HG02642 (cell line): ENCODE measurements at regions not wholly inside any gene's neighbourhood (a gene's known extent, or its start where the extent isn't known, plus 50 kb on each side); places are given as distances from the start of the nearest gene placed in this dataset.

Source experiments
- ATAC-seq: cut with Tn5 transposase; IDR thresholded peaks from one replicate; pipeline ENCODE4 v1.9.1; 2021; ENCODE audit warnings: mild to moderate bottlenecking; ENCODE audit not compliant: unreplicated experiment, poor library complexity

- ATAC-seq, result no peak
Observed at GRCh38 chr1:184300446-184300845, 86.4 kb upstream of the C1orf21 start.

- no peak for ATAC-seq
Observed at GRCh38 chr1:184301227-184301626, 85.6 kb upstream of the C1orf21 start.

GRCh38 chr1:184302346-184302745 is 84.5 kb upstream of the C1orf21 start:
- ATAC-seq, result no peak

DNA sequence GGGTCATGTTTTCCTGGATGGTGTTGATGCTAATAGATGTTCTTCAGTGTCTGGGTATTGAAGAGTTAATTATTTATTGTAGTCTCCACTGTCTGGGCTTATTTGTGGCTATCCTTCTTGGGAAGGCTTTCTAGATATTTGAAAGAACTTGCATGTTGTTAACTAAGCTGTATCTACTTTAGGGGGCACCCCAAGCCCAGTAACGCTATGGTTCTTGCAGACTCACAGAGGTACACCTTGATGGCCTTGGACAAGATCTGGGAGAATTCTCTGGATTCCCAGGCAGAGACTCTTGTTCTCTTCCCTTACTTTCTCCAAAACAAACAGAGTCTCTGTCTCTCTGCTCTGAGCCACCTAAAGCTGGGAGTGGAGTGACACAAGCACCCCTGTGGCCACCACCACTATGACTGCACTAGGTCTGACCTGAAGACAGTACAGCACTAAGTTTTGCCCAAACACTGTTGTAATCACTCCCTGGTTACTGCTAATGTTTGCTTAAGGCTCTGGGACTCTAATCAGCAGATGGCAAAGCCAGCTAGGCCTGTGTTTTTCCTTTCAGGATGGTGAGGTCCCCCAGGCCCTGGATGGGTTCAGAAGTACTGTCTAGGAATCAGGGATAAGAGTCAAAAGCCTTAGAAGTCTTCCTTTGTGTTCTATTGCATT is 76.5 kb upstream of the C1orf21 start:
- no peak for ATAC-seq

DNA sequence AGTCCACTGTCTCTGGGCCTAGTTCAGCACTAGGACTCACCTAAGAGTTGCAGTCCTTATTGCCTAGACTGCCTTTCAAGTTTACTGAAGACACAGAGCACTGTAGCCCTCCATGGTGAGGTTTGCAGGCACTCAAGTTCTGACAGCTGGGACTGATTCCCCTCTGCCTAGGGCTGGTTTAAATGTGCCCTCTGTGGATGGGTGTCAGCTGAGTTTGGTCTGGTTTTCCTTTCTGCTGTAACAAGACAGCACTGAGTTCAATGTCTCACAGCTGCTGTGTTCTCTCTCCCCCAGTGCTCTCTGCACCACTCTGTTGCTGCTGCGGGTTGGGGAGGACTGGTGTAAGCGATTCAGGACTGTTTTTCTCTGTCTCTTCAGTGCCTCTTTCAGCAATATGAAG is 75.2 kb upstream of the C1orf21 start:
- no peak for ATAC-seq

DNA sequence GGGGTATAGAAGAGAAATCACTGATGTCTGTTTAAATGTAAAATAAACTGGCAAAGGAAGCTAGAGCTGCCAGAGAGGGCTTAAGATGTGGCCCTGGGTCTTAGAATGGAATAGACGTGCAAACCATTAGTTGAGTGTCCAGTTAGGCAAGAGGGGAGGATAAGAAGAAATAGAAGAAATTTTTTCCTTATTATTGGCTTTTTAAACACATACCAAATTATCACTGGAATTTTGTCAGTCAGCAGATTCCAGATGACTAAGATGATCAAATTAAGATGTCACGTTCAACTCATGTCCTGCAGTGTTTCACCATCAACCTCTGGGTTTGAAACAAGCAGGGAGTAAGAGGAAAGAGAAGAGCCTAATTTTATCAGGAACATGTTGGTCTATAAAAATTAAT is 71.6 kb upstream of the C1orf21 start:
- ATAC-seq, result no peak

DNA sequence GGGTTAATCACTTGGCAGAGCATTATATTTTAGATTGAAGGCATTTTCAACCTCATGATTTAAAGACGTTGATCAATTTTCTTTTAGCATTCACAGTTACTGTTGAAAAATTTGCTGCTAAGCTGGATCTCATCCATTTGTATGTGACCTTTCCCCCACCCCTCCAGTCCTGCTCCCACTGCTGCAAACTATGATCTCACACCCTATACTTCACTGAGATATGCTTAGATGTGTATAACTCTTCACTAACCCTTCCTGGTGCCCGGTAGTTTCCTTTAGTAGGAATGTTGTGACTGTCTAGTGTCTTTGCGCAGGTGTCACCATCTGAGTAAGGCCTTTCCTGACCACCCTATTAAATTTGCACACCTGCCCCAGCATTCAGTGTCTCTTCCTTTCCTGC is 67.0 kb upstream of the C1orf21 start:
- ATAC-seq, result no peak

DNA sequence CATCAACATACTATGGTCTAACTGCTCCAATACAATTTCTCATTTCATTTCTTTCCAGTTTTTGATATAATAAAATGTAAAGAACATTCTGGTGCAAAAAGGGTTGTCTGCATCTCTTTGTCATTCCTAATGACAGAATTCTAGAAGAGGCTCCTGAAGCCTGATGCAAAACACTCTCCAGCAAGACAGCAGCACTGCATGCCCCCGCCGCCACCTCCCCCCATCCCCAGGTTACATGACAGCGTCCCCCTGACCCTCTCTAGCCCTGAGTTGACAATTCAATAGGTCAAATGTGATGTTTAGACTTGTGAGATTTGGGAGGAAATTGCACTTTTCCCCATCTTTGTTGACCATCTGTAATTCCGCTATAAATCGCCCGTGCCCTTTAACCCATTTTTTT is 64.6 kb upstream of the C1orf21 start:
- ATAC-seq, result no peak

DNA sequence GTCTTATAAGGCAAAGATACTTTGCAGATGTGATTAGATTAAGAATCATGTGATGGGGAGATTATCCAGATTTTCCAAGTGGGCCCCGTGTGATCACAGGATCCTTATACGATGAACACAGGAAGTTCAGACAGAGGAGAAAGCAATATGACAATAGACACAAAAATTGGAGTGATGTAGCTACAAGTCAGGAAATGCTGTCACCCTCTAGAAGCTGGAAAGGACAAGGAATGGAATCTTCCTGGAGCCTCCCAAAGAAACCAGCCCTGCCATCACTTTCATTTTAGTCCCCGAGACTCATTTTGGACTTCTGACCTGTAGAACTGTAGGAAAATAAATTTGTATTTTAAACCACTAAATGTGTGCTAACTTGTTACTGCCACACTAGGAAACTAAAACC is 61.9 kb upstream of the C1orf21 start:
- no peak for ATAC-seq

DNA sequence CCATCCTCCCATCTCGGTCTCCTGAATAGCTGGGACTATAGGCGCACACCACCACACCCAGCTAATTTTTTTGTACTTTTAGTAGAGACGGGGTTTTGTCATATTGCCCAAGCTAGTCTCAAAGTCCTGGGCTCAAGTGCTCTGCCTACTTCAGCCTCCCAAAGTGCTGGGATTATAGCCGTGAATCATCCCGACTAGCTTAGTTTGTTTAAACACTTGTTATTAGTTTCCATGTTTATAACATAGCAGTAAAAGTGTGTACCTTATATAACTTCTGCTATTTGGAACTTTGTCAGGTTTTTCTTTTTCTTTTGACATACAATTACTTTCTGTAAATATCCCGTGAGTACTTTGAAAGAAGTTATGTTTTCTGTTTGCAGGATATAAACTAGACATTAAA is 60.6 kb upstream of the C1orf21 start:
- no peak for ATAC-seq

DNA sequence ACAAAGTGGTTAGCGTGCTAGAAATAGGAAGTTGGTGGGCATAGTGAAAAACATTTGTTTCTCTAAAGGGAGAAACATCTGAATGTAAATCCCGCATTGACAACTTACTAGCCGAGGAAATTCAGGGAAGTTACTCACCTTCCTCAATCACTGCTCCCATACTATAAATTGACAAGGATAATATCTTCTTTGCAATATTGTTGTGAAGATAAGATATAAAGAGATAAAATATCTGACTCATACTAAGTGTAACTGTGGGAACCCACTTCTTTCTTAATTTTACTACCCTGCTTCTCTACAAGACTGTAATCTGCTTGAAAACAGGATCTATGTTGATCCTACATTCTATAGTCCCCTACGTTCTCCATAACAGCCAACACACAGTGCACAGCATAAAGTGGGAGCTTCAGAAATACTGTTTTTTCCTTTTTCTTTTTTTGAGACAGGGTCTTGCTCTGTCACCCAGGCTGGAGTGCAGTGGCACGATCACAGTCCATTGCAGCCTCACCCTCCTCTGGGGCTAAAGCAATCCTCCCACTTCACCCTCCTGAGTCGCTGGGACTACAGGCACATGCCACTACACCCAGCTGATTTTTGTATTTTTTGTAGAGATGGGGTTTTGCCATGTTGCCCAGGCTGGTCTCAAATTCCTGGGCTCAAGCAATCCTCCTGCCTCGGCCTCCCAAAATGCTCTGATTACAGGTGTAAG is 57.4 kb upstream of the C1orf21 start:
- ATAC-seq, result no peak

DNA sequence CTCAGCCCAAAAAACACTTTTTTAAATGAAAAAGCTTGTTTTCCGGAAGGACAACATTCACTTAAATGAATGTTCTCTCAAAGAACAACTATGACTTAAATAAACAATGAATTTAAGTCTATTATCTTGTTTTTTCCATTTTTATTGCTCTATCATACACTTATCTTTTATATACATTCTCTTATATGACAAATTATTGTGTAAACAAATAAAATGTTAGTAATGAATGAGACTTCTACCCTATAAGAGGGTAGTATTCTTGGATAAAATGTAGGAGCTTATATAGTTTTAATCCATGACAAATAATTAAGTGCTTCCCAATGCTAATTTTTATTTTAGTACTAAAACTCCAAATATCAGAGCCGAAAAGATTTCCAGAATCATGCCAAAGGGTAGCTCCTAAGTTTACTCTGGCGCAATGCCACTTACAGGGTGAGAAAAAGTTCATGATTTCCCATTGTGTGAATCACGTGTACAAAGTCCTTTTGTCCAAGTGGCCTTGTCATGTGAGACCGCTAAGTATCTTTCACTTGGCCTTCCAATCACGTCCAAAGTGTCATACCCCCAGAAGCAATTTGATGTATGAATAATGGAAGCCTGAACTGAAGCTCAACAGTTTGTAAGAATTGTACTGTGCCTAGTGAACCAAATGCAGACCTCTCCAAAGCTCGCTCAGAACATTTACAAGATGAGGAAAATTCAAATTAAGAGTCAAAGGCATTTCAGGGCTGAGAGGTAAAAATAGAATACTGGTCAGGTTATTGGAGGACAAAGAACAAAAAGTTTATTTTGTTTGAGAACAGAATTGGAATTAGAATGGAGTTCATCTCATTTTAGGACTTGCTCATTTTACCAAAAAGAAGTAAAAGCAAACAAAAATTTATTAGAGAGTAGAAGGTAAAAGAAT is 56.6 kb upstream of the C1orf21 start:
- no peak for ATAC-seq

GRCh38 chr1:184330875-184331274 is 56.0 kb upstream of the C1orf21 start:
- no peak for ATAC-seq
